C4-2B (cell line): ENCODE measurements at regions not wholly inside any gene's neighbourhood (a gene's known extent, or its start where the extent isn't known, plus 50 kb on each side); places are given as distances from the start of the nearest gene placed in this dataset.

ENCODE experiments used
- CTCF ChIP-seq: fragments of 450-650 bp; conservative IDR thresholded peaks from 2 replicates; pipeline ENCODE4 v1.5.1; 2017; ENCODE audit warnings: mild to moderate bottlenecking
- ZFX ChIP-seq: fragments of 450-650 bp; IDR thresholded peaks from 2 replicates; pipeline ENCODE4 v1.6.1; 2017

GRCh38 chr5:2113348-2114131 is 230.8 kb upstream of the IRX4 start:
- TF ChIP-seq CTCF: no peak
- TF ChIP-seq ZFX: no peak
